Stimulated activated CD4-positive, alpha-beta T cell treated with anti-CD3 and anti-CD28 coated beads, Interleukin-4, amount 100 ng/mL, for 1 hour (primary cell): ENCODE measurements at regions not wholly inside any gene's neighbourhood (a gene's known extent, or its start where the extent isn't known, plus 50 kb on each side); places are given as distances from the start of the nearest gene placed in this dataset.

Source experiments
- DNase-seq: peaks from one replicate; pipeline ENCODE4 v3.0.0-alpha.2; 2020

- no peak for DNase-seq
Measured at GRCh38 chr13:109846185-109846584, 59.8 kb upstream of the IRS2 start.

- no peak for DNase-seq
Measured at GRCh38 chr13:109844396-109844795, 58.0 kb upstream of the IRS2 start.

GRCh38 chr13:109843695-109844094 is 57.3 kb upstream of the IRS2 start:
- DNase-seq, result no peak

- DNase-seq, result no peak
Measured at GRCh38 chr13:109842212-109842920, 56.0 kb upstream of the IRS2 start.

- DNase-seq, result no peak
Measured at GRCh38 chr13:109840893-109841287, 54.5 kb upstream of the IRS2 start.

- DNase-seq, result peak; percentile 6
Measured at GRCh38 chr13:109840201-109840892, 54.0 kb upstream of the IRS2 start.

- no peak for DNase-seq
Measured at GRCh38 chr13:109836629-109837607, 50.5 kb upstream of the IRS2 start.
